ENCODE measurements at regions not wholly inside any gene's neighbourhood (a gene's known extent, or its start where the extent isn't known, plus 50 kb on each side); places are given as distances from the start of the nearest gene placed in this dataset.

- H3F3A ChIP-seq (replicated peaks; ENCODE audit: insufficient read depth), result no peaks in the 10 kb centered on the region
- TF ChIP-seq FOXJ3 (CRISPR knock-in tag; IDR thresholded peaks at IDR 0.05) (no peak), SIN3A (IDR thresholded peaks at IDR 0.05; ENCODE audit: borderline replicate concordance, low read depth, low read length) (no peak), SMC3 (IDR thresholded peaks at IDR 0.05; ENCODE audit: low read depth, low read length) (no peak), NRF1 (IDR thresholded peaks at IDR 0.05; ENCODE audit: low read depth, low read length) (no peak), GABPA (IDR thresholded peaks at IDR 0.05; ENCODE audit: low read depth) (no peak), IRF3 (IDR thresholded peaks at IDR 0.05; ENCODE audit: low read depth, low read length) (no peak), USF1 (IDR thresholded peaks at IDR 0.05; ENCODE audit: borderline replicate concordance, low read depth) (no peak), PBX3 (IDR thresholded peaks at IDR 0.05) (no peak)
- no peak overlapping the region for H3K4me2 ChIP-seq
- H2AFZ ChIP-seq (ENCODE audit: low read depth), result no peak overlapping the region
- H3K79me2 ChIP-seq (ENCODE audit: insufficient read depth), result no peaks in the 10 kb centered on the region
- ChIA-PET CTCF (interaction anchor here (0.8 to 1.3 kb wide), 3 partner anchors 9 to 253 kb away, joined by 3 to 4 read pairs (median 3); no protein-coding TSS in a partner anchor), POLR2A (no interaction called here)
- H3K4me1 ChIP-seq (ENCODE audit: control insufficient read depth in 1 of 2, insufficient read depth in 2 of 2, low read depth in 1 of 2, low read length in 1 of 2), result no peaks in the 10 kb centered on the region
- DNase-seq, result no peak
- no peak overlapping the region for H3K27ac ChIP-seq (ENCODE audit: low read depth in 2 of 2, low read length in 1 of 2)
- H3K9me3 ChIP-seq, result no peaks in the 10 kb centered on the region
- H3K27me3 ChIP-seq (ENCODE audit: insufficient read depth), result peaks cover 42% of the 10 kb centered on the region
- H3K9ac ChIP-seq, result no peak overlapping the region
- no peaks in the 10 kb centered on the region for H3K36me3 ChIP-seq (replicated peaks in 1 of 2; ENCODE audit: control insufficient read depth in 1 of 2, insufficient read depth in 2 of 2, low read length in 1 of 2)
- no peak overlapping the region for H3K4me3 ChIP-seq (ENCODE audit: low read depth in 2 of 2, low read length in 1 of 2)
- no peaks in the 10 kb centered on the region for H4K20me1 ChIP-seq (ENCODE audit: insufficient read depth)
- 10% methylated on average over 3 of the region's 3 CpGs for WGBS (ENCODE audit: low lambda C conversion rate)
- no peaks in the 10 kb centered on the region for H3K9me2 ChIP-seq
These were observed 74.2 kb upstream of the CDCA7L start for GRCh38 chr7:22019931-22020330.

GRCh38 chr7:22016507-22016906 is 70.8 kb upstream of the CDCA7L start:
- ChIA-PET CTCF (interaction anchor here (0.6 to 1.0 kb wide), 2 partner anchors 15 to 141 kb away, joined by 3 to 4 read pairs; no protein-coding TSS in a partner anchor), POLR2A (no interaction called here)
- WGBS (ENCODE audit: low lambda C conversion rate), result under 1% methylated on average over 5 of the region's 5 CpGs
- Histone ChIP-seq H3K79me2 (ENCODE audit: insufficient read depth) (no peaks in the 10 kb centered on the region), H2AFZ (ENCODE audit: low read depth) (no peak overlapping the region), H3K4me1 (ENCODE audit: control insufficient read depth in 1 of 2, insufficient read depth in 2 of 2, low read depth in 1 of 2, low read length in 1 of 2) (no peaks in the 10 kb centered on the region), H3K4me3 (ENCODE audit: low read depth in 2 of 2, low read length in 1 of 2) (no peak overlapping the region), H3K36me3 (replicated peaks in 1 of 2; ENCODE audit: control insufficient read depth in 1 of 2, insufficient read depth in 2 of 2, low read length in 1 of 2) (no peaks in the 10 kb centered on the region), H3K9me2 (no peaks in the 10 kb centered on the region), H3K9me3 (no peaks in the 10 kb centered on the region), H3K27me3 (ENCODE audit: insufficient read depth) (peaks cover 38% of the 10 kb centered on the region), H3K27ac (ENCODE audit: low read depth in 2 of 2, low read length in 1 of 2) (no peak overlapping the region), H4K20me1 (ENCODE audit: insufficient read depth) (no peaks in the 10 kb centered on the region), H3K9ac (no peak overlapping the region), H3K4me2 (no peak overlapping the region), H3F3A (replicated peaks; ENCODE audit: insufficient read depth) (no peaks in the 10 kb centered on the region)
- DNase-seq, result no peak
- TF ChIP-seq PBX3 (IDR thresholded peaks at IDR 0.05), result no peak
- TF ChIP-seq RAD21 (IDR thresholded peaks at IDR 0.05; ENCODE audit: low read length), result no peak
- no peak for TF ChIP-seq MEF2A (IDR thresholded peaks at IDR 0.05; ENCODE audit: borderline replicate concordance, low read depth)
- TF ChIP-seq FOSL2 (IDR thresholded peaks at IDR 0.05; ENCODE audit: borderline replicate concordance, low read depth), result no peak
- TF ChIP-seq CHD2 (IDR thresholded peaks at IDR 0.05; ENCODE audit: low read length, partially characterized antibody), result no peak
- no peak for TF ChIP-seq EP300 (IDR thresholded peaks at IDR 0.05; ENCODE audit: borderline replicate concordance in 1 of 2, low read depth in 1 of 2, low read length in 1 of 2)
- TF ChIP-seq RXRA (IDR thresholded peaks at IDR 0.05; ENCODE audit: borderline replicate concordance, low read depth), result no peak
- no peak for TF ChIP-seq NRF1 (IDR thresholded peaks at IDR 0.05; ENCODE audit: low read depth, low read length)
- TF ChIP-seq USF1 (IDR thresholded peaks at IDR 0.05; ENCODE audit: borderline replicate concordance, low read depth), result no peak
- TF ChIP-seq SMC3 (IDR thresholded peaks at IDR 0.05; ENCODE audit: low read depth, low read length), result no peak
- no peak for TF ChIP-seq YY1 (IDR thresholded peaks at IDR 0.05; ENCODE audit: low read depth)
- no peak for TF ChIP-seq MAX (IDR thresholded peaks at IDR 0.05; ENCODE audit: low read depth)
